ENCODE measurements at regions not wholly inside any gene's neighbourhood (a gene's known extent, or its start where the extent isn't known, plus 50 kb on each side); places are given as distances from the start of the nearest gene placed in this dataset.

- TF ChIP-seq, protein P1, sequence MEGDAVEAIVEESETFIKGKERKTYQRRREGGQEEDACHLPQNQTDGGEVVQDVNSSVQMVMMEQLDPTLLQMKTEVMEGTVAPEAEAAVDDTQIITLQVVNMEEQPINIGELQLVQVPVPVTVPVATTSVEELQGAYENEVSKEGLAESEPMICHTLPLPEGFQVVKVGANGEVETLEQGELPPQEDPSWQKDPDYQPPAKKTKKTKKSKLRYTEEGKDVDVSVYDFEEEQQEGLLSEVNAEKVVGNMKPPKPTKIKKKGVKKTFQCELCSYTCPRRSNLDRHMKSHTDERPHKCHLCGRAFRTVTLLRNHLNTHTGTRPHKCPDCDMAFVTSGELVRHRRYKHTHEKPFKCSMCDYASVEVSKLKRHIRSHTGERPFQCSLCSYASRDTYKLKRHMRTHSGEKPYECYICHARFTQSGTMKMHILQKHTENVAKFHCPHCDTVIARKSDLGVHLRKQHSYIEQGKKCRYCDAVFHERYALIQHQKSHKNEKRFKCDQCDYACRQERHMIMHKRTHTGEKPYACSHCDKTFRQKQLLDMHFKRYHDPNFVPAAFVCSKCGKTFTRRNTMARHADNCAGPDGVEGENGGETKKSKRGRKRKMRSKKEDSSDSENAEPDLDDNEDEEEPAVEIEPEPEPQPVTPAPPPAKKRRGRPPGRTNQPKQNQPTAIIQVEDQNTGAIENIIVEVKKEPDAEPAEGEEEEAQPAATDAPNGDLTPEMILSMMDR (IDR thresholded peaks at IDR 0.05), result peak; percentile 78
- TF ChIP-seq ZFX (IDR thresholded peaks at IDR 0.05; ENCODE audit: borderline replicate concordance), result no peak
Measured at GRCh38 chr3:163490119-163490518, 1588.2 kb downstream of the SI start.
